Activated naive CD4-positive, alpha-beta T cell (primary cell): ENCODE measurements at regions not wholly inside any gene's neighbourhood (a gene's known extent, or its start where the extent isn't known, plus 50 kb on each side); places are given as distances from the start of the nearest gene placed in this dataset.

Experiments used
- DNase-seq, 4 experiments: peaks; one replicate each; lab custom pipeline; 2025; lab: John Stamatoyannopoulos, UW

- no peak for DNase-seq
These were observed 51.9 kb upstream of the DBX2 start for GRCh38 chr12:45102818-45103217.

DNA sequence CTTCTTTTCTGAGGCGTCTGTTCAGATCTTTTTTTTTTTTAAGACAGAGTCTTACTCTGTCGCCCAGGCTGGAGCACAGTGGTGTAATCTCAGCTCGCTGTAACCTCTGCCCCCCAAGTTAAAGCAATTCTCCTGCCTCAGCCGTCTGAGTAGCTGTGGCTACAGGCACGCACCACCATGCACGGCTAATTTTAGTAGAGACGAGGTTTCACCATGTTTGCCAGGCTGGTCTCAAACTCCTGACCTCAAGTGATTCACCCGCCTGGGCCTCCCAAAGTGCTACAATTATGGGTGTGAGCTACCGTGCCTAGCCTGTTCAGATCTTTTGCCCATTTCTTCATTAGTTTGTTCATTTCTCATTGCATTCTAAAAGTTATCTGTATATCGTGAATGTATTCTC lies 55.1 kb upstream of the DBX2 start:
- no peak for DNase-seq

- no peak for DNase-seq
These were observed 61.4 kb upstream of the DBX2 start for GRCh38 chr12:45112306-45112705.

DNA sequence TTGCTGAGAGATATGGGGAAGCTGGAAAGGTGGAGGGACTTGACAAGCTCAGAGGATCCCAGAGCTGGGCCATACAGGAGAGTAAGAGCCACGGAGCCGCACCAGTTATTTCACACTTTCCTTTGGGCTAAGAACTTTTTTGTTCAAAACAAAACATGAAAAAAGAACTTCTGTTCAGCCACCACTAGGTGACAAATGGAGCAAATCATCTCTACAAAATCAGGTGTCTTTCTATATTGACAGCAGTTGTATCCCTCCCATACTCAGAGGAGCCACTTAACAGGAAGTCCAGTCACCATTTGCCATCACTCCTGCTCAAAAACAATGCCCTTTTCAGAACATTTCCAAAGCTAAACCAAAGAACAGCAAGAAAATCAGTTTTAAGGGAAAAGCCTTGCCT lies 70.3 kb upstream of the DBX2 start:
- no peak for DNase-seq

- DNase-seq = no peak
These were observed 72.0 kb upstream of the DBX2 start for GRCh38 chr12:45122768-45123380.

GRCh38 chr12:45124485-45125155 lies 73.7 kb upstream of the DBX2 start:
- no peak for DNase-seq

GRCh38 chr12:45125997-45126396 lies 75.1 kb upstream of the DBX2 start:
- DNase-seq = no peak

- DNase-seq = no peak
These were observed 77.7 kb upstream of the DBX2 start for GRCh38 chr12:45128637-45129036.

- DNase-seq = peak in 1 of 4 experiments; percentile 5
These were observed 80.0 kb upstream of the DBX2 start for GRCh38 chr12:45130881-45131281.

- DNase-seq = no peak
These were observed 80.6 kb upstream of the DBX2 start for GRCh38 chr12:45131506-45131905.

DNA sequence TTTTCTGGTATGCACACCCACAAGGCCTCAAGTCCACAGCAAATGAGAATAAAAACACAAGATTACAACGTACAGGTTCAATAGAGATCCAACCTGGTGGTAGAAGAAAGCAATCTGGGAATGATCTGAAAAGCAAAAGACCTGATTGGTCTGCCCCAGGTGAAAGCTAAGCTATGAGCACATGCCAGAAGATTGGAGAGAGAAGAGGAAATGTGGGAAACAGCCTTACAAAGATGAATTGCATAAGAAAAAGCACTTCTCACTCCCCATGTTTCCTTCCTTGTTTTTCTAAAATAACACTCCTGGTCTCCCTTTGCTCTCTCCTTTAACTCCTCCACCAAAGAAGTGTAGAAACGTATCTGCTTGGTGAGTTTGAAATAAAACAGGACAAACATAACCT lies 77.3 kb upstream of the ANO6 start:
- DNase-seq = no peak

GRCh38 chr12:45148006-45148405 lies 67.9 kb upstream of the ANO6 start:
- DNase-seq = no peak

GRCh38 chr12:45148619-45149018 lies 67.3 kb upstream of the ANO6 start:
- DNase-seq = no peak

GRCh38 chr12:45165284-45165683 lies 50.6 kb upstream of the ANO6 start:
- DNase-seq = no peak

DNA sequence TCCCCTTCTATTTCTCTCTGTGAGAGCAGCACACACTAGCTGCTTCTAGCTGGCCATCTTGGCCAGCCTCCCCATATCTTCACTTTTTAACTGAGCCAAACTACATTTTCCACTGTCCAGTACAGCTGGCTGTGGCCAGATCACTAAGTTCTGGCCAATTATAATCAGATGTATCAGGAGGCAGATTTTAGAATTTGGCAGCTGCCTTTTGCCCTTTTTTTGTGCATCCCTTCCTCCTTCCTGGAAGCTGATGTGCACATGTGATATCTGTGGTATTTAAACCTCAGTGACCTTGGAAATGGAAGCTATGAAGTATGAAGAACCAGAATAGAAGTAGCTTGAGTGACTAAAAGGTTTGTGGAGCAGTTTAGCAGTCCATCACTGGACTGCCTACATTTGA lies 49.8 kb upstream of the ANO6 start:
- no peak for DNase-seq
